Type B pancreatic cell (in vitro differentiated cells): ENCODE measurements at regions not wholly inside any gene's neighbourhood (a gene's known extent, or its start where the extent isn't known, plus 50 kb on each side); places are given as distances from the start of the nearest gene placed in this dataset.

Experiments used
- DNase-seq: peaks from one replicate; pipeline ENCODE4 v3.0.0; 2021; ENCODE audit warnings: mixed read lengths; ENCODE audit not compliant: unreplicated experiment; ENCODE audit errors: extremely low spot score
- H3K27ac Mint-ChIP-seq: 2 replicates; pipeline ENCODE4 v1.8.0; 2021; ENCODE audit warnings: mild to moderate bottlenecking, mixed read lengths
- H3K27me3 Mint-ChIP-seq: 2 replicates; pipeline ENCODE4 v1.8.0; 2021; ENCODE audit warnings: mixed read lengths
- H3K36me3 Mint-ChIP-seq: 2 replicates; pipeline ENCODE4 v1.8.0; 2021; ENCODE audit warnings: mixed read lengths
- H3K4me1 Mint-ChIP-seq: one replicate; pipeline ENCODE4 v1.8.0; 2021; ENCODE audit warnings: mixed read lengths; ENCODE audit not compliant: unreplicated experiment
- H3K4me3 Mint-ChIP-seq: 2 replicates; pipeline ENCODE4 v1.8.0; 2021; ENCODE audit warnings: mild to moderate bottlenecking, mixed read lengths
- H3K9me3 Mint-ChIP-seq: 2 replicates; pipeline ENCODE4 v1.8.0; 2021; ENCODE audit warnings: mixed read lengths
- CTCF ChIP-seq: fragments of 200-600 bp; sonication (generic); conservative IDR thresholded peaks from 2 replicates; pipeline ENCODE4 v1.5.0; 2021; ENCODE audit warnings: antibody characterized with exemption, mild to moderate bottlenecking

DNA sequence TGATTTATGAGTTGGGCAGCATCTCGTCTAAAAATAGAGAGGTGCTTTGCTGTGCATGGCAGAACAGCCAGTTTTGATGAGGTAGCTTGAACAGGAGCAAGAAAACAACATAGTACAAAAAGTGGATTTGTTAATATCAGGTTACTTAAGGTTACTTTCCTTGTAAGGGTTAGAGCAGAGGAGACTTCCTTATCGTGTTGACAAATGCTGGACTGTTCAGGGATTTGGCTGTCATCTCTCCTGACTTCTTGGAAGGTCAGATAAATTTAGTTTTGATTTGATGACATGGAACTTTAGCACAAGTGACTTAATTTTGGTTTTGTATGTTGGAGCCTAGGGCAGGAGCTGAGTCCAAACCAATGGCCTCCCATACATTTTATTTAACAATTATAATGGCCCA lies 163.9 kb upstream of the ELAC2 start:
- Mint-ChIP-seq H3K36me3 (no peaks in the 10 kb centered on the region), H3K4me3 (no peak overlapping the region), H3K9me3 (peaks cover under 1% of the 10 kb centered on the region), H3K27ac (no peak overlapping the region), H3K27me3 (no peaks in the 10 kb centered on the region), H3K4me1 (peaks cover 13% of the 10 kb centered on the region)
- no peak for TF ChIP-seq CTCF
- no peak for DNase-seq

- Mint-ChIP-seq H3K4me3 (peak overlapping the region; percentile 45), H3K27me3 (no peaks in the 10 kb centered on the region), H3K36me3 (peaks cover 4% of the 10 kb centered on the region), H3K27ac (no peak overlapping the region), H3K4me1 (no peaks in the 10 kb centered on the region), H3K9me3 (peaks cover 11% of the 10 kb centered on the region)
- no peak for DNase-seq
- TF ChIP-seq CTCF: no peak
These were observed 158.6 kb upstream of the ELAC2 start for GRCh38 chr17:13176436-13176835.

DNA sequence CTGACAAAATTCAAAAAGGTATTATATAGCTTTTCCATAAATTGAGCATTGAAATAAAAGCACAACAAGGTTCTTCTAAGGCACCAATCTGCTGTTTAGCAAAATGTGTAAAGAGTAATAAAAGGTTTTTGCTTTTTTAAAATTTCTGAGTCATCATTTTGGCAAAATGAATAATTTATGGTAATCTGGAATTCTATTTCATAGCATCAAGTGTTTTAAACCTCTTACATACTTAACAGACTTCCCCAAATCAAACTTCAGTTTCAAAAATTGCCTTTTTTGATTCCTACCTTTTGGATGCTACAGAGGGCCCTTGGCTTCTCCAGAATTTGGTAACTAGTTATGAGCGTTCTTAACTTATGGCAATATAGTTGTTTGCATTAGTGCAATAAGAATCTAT lies 154.0 kb upstream of the ELAC2 start:
- no peaks in the 10 kb centered on the region for H3K4me1 Mint-ChIP-seq
- peaks cover 11% of the 10 kb centered on the region for H3K9me3 Mint-ChIP-seq
- no peak for DNase-seq
- H3K36me3 Mint-ChIP-seq: peaks cover 4% of the 10 kb centered on the region
- no peak overlapping the region for H3K4me3 Mint-ChIP-seq
- no peaks in the 10 kb centered on the region for H3K27me3 Mint-ChIP-seq
- H3K27ac Mint-ChIP-seq: no peak overlapping the region
- no peak for TF ChIP-seq CTCF

GRCh38 chr17:13162361-13162760 lies 144.5 kb upstream of the ELAC2 start:
- H3K27me3 Mint-ChIP-seq: no peaks in the 10 kb centered on the region
- H3K36me3 Mint-ChIP-seq: peaks cover 3% of the 10 kb centered on the region
- no peak overlapping the region for H3K27ac Mint-ChIP-seq
- no peak for TF ChIP-seq CTCF
- no peak for DNase-seq
- no peak overlapping the region for H3K4me3 Mint-ChIP-seq
- no peaks in the 10 kb centered on the region for H3K4me1 Mint-ChIP-seq
- peaks cover 9% of the 10 kb centered on the region for H3K9me3 Mint-ChIP-seq

DNA sequence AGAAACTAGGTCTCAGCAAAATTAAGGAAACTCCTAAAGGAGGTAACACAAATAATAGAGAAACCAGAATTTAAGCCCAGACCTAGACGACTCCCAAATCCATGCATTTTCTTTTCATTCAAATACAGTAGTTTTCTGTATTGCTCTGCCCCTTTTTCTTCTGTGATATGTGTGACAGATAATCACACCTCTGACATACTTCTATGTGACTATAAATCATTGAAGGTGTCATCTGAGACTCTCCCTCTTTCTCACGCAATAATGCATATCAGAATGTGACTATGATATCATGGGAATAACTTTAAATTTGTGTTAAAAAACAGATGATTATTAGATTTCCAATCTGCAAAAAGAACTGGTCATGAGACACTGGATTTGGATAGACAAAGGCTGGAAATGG lies 143.0 kb upstream of the ELAC2 start:
- H3K4me3 Mint-ChIP-seq: no peak overlapping the region
- H3K27ac Mint-ChIP-seq: no peak overlapping the region

More for the DNA sequence above, 143.0 kb upstream of the ELAC2 start:
- DNase-seq: no peak
- no peaks in the 10 kb centered on the region for H3K27me3 Mint-ChIP-seq
- H3K4me1 Mint-ChIP-seq: no peaks in the 10 kb centered on the region
- TF ChIP-seq CTCF: no peak
- H3K9me3 Mint-ChIP-seq: peaks cover 9% of the 10 kb centered on the region
- peaks cover 3% of the 10 kb centered on the region for H3K36me3 Mint-ChIP-seq
